H1 (cell line): ENCODE measurements at regions not wholly inside any gene's neighbourhood (a gene's known extent, or its start where the extent isn't known, plus 50 kb on each side); places are given as distances from the start of the nearest gene placed in this dataset.

ENCODE experiments used
- CHD2 ChIP-seq: IDR thresholded peaks from 2 replicates; pipeline ENCODE4 v1.6.1; 2012; ENCODE audit warnings: low read length, improper control_type of control experiment
- RXRA ChIP-seq: IDR thresholded peaks from 2 replicates; pipeline ENCODE4 v1.6.1; 2011; ENCODE audit warnings: low read depth, mild to moderate bottlenecking, low read length, moderate library complexity; ENCODE audit not compliant: insufficient read depth
- TCF12 ChIP-seq: IDR thresholded peaks from 2 replicates; pipeline ENCODE4 v1.6.1; 2011; ENCODE audit warnings: low read depth, mild to moderate bottlenecking, low read length
- ZNF274 ChIP-seq: IDR thresholded peaks from 2 replicates; pipeline ENCODE4 v1.7.0; 2012; ENCODE audit warnings: low read length, borderline replicate concordance; ENCODE audit errors: extremely low read depth
- TF ChIP-seq, protein P1 (sequence below): fragments of 300-600 bp; sonication (generic); IDR thresholded peaks from 2 replicates; pipeline ENCODE4 v1.7.1; 2012; ENCODE audit warnings: low read length, moderate library complexity, mild to moderate bottlenecking, inconsistent platforms; ENCODE audit not compliant: insufficient replicate concordance
- TF ChIP-seq, protein P2 (sequence below), 3 experiments: IDR thresholded peaks; 1 replicate in 2 of 3; 2 replicates in 1 of 3; pipeline versions ENCODE4 v1.5.1 to v1.6.1; 2011; ENCODE audit warnings: low read length in 3 of 3, mild to moderate bottlenecking in 3 of 3, inconsistent platforms in 2 of 3, low read depth in 1 of 3, moderate library complexity in 1 of 3; ENCODE audit not compliant: insufficient read depth in 1 of 3; ENCODE audit errors: control extremely low read depth in 1 of 3

DNA sequence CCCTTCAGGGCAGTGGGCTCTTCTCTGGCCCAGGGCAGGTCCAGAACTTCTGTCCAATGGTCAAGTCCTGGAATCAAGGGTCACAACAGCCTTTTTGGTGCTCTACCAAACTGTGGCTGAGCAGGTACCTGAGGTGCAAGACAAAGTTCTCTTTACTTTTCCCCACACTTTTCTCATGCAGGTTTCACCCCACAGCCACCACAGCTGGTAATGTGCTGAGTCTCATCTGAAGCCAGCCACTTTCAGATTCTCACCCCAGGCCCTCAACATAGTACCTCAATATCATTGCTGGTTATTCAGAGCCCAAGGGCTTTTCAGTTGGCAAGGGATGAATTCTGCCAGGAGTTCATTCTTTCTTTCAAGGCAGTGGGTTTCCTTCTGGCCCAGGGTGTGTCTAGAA, 426.0 kb downstream of the TECRL start (continued):
- TF ChIP-seq, protein P1, sequence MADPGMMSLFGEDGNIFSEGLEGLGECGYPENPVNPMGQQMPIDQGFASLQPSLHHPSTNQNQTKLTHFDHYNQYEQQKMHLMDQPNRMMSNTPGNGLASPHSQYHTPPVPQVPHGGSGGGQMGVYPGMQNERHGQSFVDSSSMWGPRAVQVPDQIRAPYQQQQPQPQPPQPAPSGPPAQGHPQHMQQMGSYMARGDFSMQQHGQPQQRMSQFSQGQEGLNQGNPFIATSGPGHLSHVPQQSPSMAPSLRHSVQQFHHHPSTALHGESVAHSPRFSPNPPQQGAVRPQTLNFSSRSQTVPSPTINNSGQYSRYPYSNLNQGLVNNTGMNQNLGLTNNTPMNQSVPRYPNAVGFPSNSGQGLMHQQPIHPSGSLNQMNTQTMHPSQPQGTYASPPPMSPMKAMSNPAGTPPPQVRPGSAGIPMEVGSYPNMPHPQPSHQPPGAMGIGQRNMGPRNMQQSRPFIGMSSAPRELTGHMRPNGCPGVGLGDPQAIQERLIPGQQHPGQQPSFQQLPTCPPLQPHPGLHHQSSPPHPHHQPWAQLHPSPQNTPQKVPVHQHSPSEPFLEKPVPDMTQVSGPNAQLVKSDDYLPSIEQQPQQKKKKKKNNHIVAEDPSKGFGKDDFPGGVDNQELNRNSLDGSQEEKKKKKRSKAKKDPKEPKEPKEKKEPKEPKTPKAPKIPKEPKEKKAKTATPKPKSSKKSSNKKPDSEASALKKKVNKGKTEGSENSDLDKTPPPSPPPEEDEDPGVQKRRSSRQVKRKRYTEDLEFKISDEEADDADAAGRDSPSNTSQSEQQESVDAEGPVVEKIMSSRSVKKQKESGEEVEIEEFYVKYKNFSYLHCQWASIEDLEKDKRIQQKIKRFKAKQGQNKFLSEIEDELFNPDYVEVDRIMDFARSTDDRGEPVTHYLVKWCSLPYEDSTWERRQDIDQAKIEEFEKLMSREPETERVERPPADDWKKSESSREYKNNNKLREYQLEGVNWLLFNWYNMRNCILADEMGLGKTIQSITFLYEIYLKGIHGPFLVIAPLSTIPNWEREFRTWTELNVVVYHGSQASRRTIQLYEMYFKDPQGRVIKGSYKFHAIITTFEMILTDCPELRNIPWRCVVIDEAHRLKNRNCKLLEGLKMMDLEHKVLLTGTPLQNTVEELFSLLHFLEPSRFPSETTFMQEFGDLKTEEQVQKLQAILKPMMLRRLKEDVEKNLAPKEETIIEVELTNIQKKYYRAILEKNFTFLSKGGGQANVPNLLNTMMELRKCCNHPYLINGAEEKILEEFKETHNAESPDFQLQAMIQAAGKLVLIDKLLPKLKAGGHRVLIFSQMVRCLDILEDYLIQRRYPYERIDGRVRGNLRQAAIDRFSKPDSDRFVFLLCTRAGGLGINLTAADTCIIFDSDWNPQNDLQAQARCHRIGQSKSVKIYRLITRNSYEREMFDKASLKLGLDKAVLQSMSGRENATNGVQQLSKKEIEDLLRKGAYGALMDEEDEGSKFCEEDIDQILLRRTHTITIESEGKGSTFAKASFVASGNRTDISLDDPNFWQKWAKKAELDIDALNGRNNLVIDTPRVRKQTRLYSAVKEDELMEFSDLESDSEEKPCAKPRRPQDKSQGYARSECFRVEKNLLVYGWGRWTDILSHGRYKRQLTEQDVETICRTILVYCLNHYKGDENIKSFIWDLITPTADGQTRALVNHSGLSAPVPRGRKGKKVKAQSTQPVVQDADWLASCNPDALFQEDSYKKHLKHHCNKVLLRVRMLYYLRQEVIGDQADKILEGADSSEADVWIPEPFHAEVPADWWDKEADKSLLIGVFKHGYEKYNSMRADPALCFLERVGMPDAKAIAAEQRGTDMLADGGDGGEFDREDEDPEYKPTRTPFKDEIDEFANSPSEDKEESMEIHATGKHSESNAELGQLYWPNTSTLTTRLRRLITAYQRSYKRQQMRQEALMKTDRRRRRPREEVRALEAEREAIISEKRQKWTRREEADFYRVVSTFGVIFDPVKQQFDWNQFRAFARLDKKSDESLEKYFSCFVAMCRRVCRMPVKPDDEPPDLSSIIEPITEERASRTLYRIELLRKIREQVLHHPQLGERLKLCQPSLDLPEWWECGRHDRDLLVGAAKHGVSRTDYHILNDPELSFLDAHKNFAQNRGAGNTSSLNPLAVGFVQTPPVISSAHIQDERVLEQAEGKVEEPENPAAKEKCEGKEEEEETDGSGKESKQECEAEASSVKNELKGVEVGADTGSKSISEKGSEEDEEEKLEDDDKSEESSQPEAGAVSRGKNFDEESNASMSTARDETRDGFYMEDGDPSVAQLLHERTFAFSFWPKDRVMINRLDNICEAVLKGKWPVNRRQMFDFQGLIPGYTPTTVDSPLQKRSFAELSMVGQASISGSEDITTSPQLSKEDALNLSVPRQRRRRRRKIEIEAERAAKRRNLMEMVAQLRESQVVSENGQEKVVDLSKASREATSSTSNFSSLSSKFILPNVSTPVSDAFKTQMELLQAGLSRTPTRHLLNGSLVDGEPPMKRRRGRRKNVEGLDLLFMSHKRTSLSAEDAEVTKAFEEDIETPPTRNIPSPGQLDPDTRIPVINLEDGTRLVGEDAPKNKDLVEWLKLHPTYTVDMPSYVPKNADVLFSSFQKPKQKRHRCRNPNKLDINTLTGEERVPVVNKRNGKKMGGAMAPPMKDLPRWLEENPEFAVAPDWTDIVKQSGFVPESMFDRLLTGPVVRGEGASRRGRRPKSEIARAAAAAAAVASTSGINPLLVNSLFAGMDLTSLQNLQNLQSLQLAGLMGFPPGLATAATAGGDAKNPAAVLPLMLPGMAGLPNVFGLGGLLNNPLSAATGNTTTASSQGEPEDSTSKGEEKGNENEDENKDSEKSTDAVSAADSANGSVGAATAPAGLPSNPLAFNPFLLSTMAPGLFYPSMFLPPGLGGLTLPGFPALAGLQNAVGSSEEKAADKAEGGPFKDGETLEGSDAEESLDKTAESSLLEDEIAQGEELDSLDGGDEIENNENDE, result no peak
- TF ChIP-seq ZNF274 (no peak), TCF12 (no peak), CHD2 (no peak), RXRA (no peak)
- TF ChIP-seq, protein P2, sequence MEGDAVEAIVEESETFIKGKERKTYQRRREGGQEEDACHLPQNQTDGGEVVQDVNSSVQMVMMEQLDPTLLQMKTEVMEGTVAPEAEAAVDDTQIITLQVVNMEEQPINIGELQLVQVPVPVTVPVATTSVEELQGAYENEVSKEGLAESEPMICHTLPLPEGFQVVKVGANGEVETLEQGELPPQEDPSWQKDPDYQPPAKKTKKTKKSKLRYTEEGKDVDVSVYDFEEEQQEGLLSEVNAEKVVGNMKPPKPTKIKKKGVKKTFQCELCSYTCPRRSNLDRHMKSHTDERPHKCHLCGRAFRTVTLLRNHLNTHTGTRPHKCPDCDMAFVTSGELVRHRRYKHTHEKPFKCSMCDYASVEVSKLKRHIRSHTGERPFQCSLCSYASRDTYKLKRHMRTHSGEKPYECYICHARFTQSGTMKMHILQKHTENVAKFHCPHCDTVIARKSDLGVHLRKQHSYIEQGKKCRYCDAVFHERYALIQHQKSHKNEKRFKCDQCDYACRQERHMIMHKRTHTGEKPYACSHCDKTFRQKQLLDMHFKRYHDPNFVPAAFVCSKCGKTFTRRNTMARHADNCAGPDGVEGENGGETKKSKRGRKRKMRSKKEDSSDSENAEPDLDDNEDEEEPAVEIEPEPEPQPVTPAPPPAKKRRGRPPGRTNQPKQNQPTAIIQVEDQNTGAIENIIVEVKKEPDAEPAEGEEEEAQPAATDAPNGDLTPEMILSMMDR (IDR thresholded peaks at IDR 0.05; ENCODE audit: control extremely low read depth in 1 of 3, insufficient read depth in 1 of 3, low read depth in 1 of 3, low read length in 3 of 3), result no peak
